ENCODE measurements at regions not wholly inside any gene's neighbourhood (a gene's known extent, or its start where the extent isn't known, plus 50 kb on each side); places are given as distances from the start of the nearest gene placed in this dataset.
"Not testable (repeated sequence)": the region's sequence is repeated elsewhere in the genome, so short reads cannot be mapped to it uniquely, and the experiment has no call there.

GRCh38 chr21:30027986-30028385 lies 88.2 kb upstream of the GRIK1 start:
- no peak for TF ChIP-seq EP300 (IDR thresholded peaks at IDR 0.05)
- no peak for TF ChIP-seq POLR2A (IDR thresholded peaks at IDR 0.05)
- no peak for TF ChIP-seq POLR2AphosphoS5 (IDR thresholded peaks at IDR 0.05)
- no peak for TF ChIP-seq CTCF (IDR thresholded peaks at IDR 0.05)
- Histone ChIP-seq H3K4me3 (no peak overlapping the region), H3K36me3 (no peaks in the 10 kb centered on the region), H3K9me3 (no peaks in the 10 kb centered on the region), H3K27ac (no peak overlapping the region), H3K4me1 (no peaks in the 10 kb centered on the region), H3K27me3 (no peaks in the 10 kb centered on the region)
- 40 to 59% methylated on average over 5 to 6 of the region's 6 CpGs for WGBS, 2 donors (ENCODE audit: low coverage in 1 of 2)
- ATAC-seq = no peak

GRCh38 chr21:30023056-30023455 lies 83.3 kb upstream of the GRIK1 start:
- not testable (repeated sequence) for H3K4me1 ChIP-seq, ATAC-seq, H3K27me3 ChIP-seq, H3K36me3 ChIP-seq, H3K4me3 ChIP-seq, H3K9me3 ChIP-seq, H3K27ac ChIP-seq
- 70 to 80% methylated on average over 5 to 6 of the region's 11 CpGs for WGBS, 2 donors (ENCODE audit: low coverage in 1 of 2)

GRCh38 chr21:30014886-30015285 lies 75.1 kb upstream of the GRIK1 start:
- no peak for ATAC-seq
- Histone ChIP-seq H3K9me3 (no peaks in the 10 kb centered on the region), H3K36me3 (no peaks in the 10 kb centered on the region), H3K4me3 (no peak overlapping the region), H3K4me1 (no peaks in the 10 kb centered on the region), H3K27me3 (no peaks in the 10 kb centered on the region), H3K27ac (no peak overlapping the region)
- no peak for TF ChIP-seq EP300 (IDR thresholded peaks at IDR 0.05)
- no peak for TF ChIP-seq POLR2AphosphoS5 (IDR thresholded peaks at IDR 0.05)
- no peak for TF ChIP-seq CTCF (IDR thresholded peaks at IDR 0.05)
- no peak for TF ChIP-seq POLR2A (IDR thresholded peaks at IDR 0.05)

GRCh38 chr21:29991624-29992023 lies 51.8 kb upstream of the GRIK1 start:
- ATAC-seq = no peak
- no peaks in the 10 kb centered on the region for H3K9me3 ChIP-seq
- H3K4me1 ChIP-seq = no peaks in the 10 kb centered on the region
- H3K36me3 ChIP-seq = no peaks in the 10 kb centered on the region
- H3K27ac ChIP-seq = no peak overlapping the region
- no peaks in the 10 kb centered on the region for H3K27me3 ChIP-seq
- TF ChIP-seq POLR2A (IDR thresholded peaks at IDR 0.05) = no peak
- no peak for TF ChIP-seq EP300 (IDR thresholded peaks at IDR 0.05)
- no peak for TF ChIP-seq POLR2AphosphoS5 (IDR thresholded peaks at IDR 0.05)
- TF ChIP-seq CTCF (IDR thresholded peaks at IDR 0.05) = no peak
- WGBS, 2 donors (ENCODE audit: low coverage in 1 of 2) = 42 to 83% methylated on average over 1 to 6 of the region's 6 CpGs
- H3K4me3 ChIP-seq = no peak overlapping the region

- ATAC-seq = no peak
- no peaks in the 10 kb centered on the region for H3K4me1 ChIP-seq
- TF ChIP-seq CTCF (IDR thresholded peaks at IDR 0.05) (no peak), POLR2AphosphoS5 (IDR thresholded peaks at IDR 0.05) (no peak), POLR2A (IDR thresholded peaks at IDR 0.05) (no peak), EP300 (IDR thresholded peaks at IDR 0.05) (no peak)
These were observed 49.9 kb upstream of the GRIK1 start for GRCh38 chr21:29989634-29990234.

More at GRCh38 chr21:29989634-29990234, 49.9 kb upstream of the GRIK1 start:
- no peak overlapping the region for H3K27ac ChIP-seq
- H3K4me3 ChIP-seq = no peak overlapping the region
- 63 to 74% methylated on average over 2 to 3 of the region's 3 CpGs for WGBS, 2 donors (ENCODE audit: low coverage in 1 of 2)
- H3K9me3 ChIP-seq = peaks cover 0 to 10% (median 0%) of the 10 kb centered on the region in 3 donors
- H3K36me3 ChIP-seq = no peaks in the 10 kb centered on the region
- H3K27me3 ChIP-seq = no peaks in the 10 kb centered on the region

All from gastroesophageal sphincter (tissue), 4 donors.